Posterior vena cava (tissue), 2 donors: ENCODE measurements at regions not wholly inside any gene's neighbourhood (a gene's known extent, or its start where the extent isn't known, plus 50 kb on each side); places are given as distances from the start of the nearest gene placed in this dataset.
"Not testable (repeated sequence)": the region's sequence is repeated elsewhere in the genome, so short reads cannot be mapped to it uniquely, and the experiment has no call there.

Source experiments
- DNase-seq: peaks from one replicate; pipeline ENCODE4 v3.0.0-alpha.2; 2020; ENCODE audit warnings: low spot score
- intact Hi-C, 2 donors: fragments of 100-400 bp; cut with DNase I; formaldehyde crosslinking; loops; one replicate each; pipeline versions ENCODE4 v1.14.1 to v1.14.2; 2022 to 2023
- donor health status: DM: yes; HTN: yes; CAD: no.
- donor health status: DM: yes; HTN: yes; CAD: no.

DNA sequence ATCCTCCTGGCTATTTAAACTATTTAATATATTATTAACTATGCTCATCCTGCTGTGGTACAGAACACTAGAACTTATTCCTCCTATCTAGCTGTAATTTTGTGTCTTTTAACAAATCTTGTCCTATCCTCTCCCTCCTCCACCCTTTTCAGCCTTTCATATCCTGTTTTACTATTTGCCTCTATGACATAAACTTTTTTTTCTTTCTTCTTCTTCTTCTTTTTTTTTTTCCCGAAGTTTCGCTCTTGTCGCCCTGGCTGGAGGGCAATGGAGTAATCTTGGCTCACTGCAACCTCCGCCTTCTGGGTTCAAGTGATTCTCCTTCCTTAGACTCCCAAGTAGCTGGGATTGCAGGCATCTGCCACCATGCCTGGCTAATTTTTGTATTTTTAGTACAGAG, 201.5 kb downstream of the LPIN1 start:
- no peak for DNase-seq
- intact Hi-C loops, result no loop called here

GRCh38 chr2:11949732-11950523, 203.5 kb downstream of the LPIN1 start:
- intact Hi-C loops, result no loop called here
- DNase-seq, result no peak

DNA sequence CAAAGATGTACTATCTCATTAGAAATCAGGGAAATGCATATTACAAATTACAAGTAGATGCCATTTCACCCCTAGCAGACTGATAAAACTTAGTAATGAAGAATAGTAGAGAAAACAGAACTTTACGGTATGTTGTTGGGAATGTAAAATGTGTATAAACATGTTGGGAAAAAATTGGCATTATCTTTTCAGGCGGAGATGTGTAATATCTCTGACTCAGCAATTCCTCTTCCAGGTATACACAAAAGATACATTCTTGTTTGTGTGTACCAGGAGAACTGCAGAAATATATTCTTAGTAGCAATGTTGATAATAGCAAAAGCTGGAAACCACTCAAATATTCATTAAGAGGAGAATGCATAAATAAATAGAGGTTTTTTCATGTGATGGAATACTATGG, 204.5 kb downstream of the LPIN1 start:
- intact Hi-C loops, result no loop called here
- no peak for DNase-seq

DNA sequence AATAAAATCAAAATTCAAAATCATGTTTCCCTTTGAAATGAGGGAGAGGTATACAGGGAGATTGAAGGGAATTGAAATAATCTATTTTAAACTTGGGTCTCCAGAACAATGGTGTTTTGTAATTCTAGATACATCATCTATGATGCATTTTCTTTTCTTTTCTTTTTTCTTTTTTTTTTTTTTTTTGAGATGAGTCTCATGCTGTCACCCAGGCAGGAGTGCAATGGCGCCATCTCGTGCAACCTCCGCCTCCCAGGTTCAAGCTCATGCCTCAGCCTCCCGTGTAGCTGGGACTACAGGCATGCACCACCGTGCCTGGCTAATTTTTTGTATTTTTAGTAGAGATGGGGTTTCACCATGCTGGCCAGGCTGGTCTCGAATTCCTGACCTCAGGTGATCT, 205.1 kb downstream of the LPIN1 start:
- DNase-seq, intact Hi-C loops: not testable (repeated sequence)

- DNase-seq, result no peak
- intact Hi-C loops, result no loop called here
Measured at GRCh38 chr2:11953258-11953657, 206.8 kb downstream of the LPIN1 start.

- intact Hi-C loops, result no loop called here
- no peak for DNase-seq
Measured at GRCh38 chr2:11955314-11955713, 208.9 kb downstream of the LPIN1 start.

DNA sequence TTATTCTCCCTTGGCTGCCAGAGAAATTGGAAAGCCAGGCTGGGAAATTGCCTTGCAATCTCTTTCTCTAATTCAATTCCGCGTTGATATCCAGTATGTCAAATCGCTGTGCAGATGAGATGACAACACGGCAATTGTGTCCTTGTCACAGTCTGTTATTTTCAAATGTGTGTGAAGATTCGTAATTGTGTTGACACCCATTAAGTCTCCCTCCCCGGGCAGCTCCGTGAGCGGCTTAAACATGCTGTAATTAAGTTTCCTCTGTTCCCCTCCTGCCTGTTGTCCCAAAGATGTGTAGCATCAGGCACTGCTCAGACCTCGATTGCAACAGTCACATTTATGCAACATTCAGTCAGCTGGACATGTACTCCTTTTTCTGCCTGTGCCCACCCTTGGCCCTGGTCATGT, 209.5 kb downstream of the LPIN1 start:
- DNase-seq, result no peak
- intact Hi-C loops, result no loop called here

GRCh38 chr2:11962707-11963328, 216.4 kb downstream of the LPIN1 start:
- intact Hi-C loops, result no loop called here
- DNase-seq, result no peak

GRCh38 chr2:11963966-11964365, 217.5 kb downstream of the LPIN1 start:
- intact Hi-C loops, result no loop called here
- DNase-seq, result no peak

DNA sequence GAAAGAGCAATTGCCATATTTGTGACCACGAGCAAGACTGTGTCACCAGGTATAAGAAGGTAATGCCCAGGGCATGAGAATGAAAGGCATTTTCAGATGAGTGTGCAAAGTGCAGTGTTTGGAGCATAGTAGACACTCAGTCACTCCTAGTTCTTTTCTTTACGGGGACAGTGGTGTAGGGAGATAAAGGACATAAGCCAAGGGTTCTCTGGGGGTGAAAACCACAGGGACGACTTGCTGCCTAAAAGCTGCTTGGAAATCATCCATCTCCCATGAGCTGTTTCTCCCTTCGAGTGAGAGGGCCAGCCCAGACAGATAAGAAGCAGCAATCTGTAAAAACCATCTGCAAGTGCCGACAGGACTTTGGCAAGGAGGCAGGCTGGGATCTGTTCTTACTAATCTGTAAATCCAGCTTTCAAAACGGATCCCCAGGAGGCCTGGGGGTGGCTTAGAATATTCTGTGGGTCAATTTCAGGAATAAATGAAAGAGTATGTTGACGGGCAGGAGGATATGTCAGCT, 221.6 kb downstream of the LPIN1 start:
- DNase-seq, result no peak
- intact Hi-C loops, result no loop called here

DNA sequence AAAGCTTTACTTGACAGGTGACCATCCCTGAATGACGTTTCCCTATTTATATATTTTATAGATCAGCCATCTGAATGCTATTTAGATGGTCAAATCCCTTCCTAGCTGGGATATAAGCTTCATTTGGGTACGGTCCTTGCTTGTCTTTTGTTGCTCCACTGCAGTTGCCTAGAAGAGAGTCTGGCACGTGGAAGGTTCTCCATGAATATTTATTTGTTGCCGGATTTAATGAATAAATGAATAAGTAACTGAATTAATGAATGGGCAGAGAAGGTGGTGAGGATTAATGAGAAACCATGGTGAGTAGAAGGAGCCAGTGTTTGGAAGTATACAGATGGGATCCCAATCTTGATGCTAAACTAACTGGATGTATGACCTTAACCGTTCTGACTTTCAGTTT, 222.1 kb downstream of the LPIN1 start:
- intact Hi-C loops, result no loop called here
- DNase-seq, result no peak

DNA sequence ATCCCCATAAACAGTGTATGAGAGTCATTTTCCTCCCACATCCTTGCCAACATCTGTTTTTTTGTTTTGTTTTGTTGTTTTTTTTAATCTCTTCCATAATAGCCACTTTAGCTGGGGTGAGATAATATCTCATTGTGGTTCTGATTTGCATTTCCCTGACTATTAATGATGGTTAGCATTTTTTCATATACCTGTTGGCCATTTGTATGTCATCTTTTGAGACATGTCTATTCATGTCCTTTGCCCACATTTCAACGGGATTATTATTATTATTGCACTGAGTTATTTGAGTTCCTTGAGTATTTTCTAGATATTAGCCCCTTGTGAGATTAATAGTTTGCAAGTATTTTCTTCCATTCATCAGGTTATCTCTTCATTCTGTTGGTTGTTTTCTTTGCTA, 223.3 kb downstream of the LPIN1 start:
- intact Hi-C loops, result no loop called here
- DNase-seq, result no peak

DNA sequence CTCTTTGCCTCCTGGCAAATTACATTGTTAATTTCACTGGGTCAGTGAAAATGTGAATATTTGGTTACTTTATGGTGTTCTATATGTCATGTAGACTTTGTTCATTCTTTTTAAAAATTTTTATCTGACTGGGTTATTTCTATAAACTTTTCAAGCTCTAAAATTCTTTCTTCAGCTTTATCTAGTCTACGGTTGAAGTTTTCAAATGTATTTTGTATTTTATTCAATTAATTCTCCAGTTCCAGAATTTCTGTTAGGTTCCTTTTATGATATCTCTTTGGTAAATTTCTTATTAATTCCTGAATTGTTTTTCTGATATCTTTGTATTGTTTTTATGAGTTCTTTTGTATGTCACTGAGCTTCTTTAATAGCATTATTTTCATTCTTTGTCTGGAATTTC, 228.1 kb downstream of the LPIN1 start:
- DNase-seq, result no peak
- intact Hi-C loops, result no loop called here

- no peak for DNase-seq
- intact Hi-C loops, result no loop called here
Measured at GRCh38 chr2:11975373-11975772, 228.9 kb downstream of the LPIN1 start.

GRCh38 chr2:11976073-11976472, 229.6 kb downstream of the LPIN1 start:
- DNase-seq, result no peak
- intact Hi-C loops, result no loop called here

- intact Hi-C loops, result no loop called here
- DNase-seq, result no peak
Measured at GRCh38 chr2:11977766-11978524, 231.5 kb downstream of the LPIN1 start.

- DNase-seq, result no peak
- intact Hi-C loops, result no loop called here
Measured at GRCh38 chr2:11980809-11981208, 234.4 kb downstream of the LPIN1 start.

DNA sequence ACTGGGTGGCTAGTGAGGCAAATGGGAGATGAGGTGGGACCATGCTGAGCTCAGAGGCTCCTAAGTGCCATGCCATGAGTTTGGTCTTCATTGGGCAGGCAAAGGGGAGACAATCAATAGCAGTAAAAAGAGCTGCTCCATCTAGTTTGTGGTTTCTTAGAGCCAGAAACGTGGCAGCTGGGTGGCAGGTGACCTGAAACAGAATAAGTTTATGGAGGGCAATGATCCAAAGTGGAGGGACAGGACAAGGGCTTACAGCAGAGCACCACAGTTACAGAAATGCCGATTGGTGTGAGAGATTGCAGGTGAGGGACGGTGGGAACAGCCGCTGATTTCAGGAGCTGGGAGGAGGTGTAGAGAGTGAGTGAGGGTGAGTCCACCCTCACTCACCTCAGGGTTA, 237.0 kb downstream of the LPIN1 start:
- no peak for DNase-seq
- intact Hi-C loops, result no loop called here

- intact Hi-C loops, result no loop called here
- DNase-seq, result no peak
Measured at GRCh38 chr2:11983870-11984269, 237.4 kb downstream of the LPIN1 start.
